ENCODE measurements at regions not wholly inside any gene's neighbourhood (a gene's known extent, or its start where the extent isn't known, plus 50 kb on each side); places are given as distances from the start of the nearest gene placed in this dataset.

GRCh38 chr6:126185774-126186173 is 154.1 kb upstream of the CENPW start:
- Histone ChIP-seq H3K27me3 (ENCODE audit: control insufficient read depth in 4 of 4, insufficient read depth in 4 of 4, low read length in 3 of 4) (no peaks in the 10 kb centered on the region), H3K4me3 (ENCODE audit: low read depth in 1 of 3, low read length in 3 of 3) (no peak overlapping the region), H3K27ac (ENCODE audit: low read depth in 1 of 2, low read length in 2 of 2) (no peak overlapping the region), H3K4me1 (ENCODE audit: control insufficient read depth in 4 of 4, insufficient read depth in 4 of 4, low read length in 3 of 4) (peaks cover 0 to 7% (median 2%) of the 10 kb centered on the region in 4 donors), H3K9me3 (ENCODE audit: control insufficient read depth in 4 of 4, low read length in 3 of 4) (no peaks in the 10 kb centered on the region), H3K36me3 (ENCODE audit: control insufficient read depth in 4 of 4, insufficient read depth in 3 of 4, low read depth in 1 of 4, low read length in 3 of 4) (peaks cover 0 to 3% (median 1%) of the 10 kb centered on the region in 4 donors), H3K9ac (ENCODE audit: low read depth in 1 of 2, low read length in 2 of 2) (no peak overlapping the region)
- TF ChIP-seq JUND (IDR thresholded peaks at IDR 0.05), result no peak
- no peak for TF ChIP-seq HNF4A (conservative IDR thresholded peaks at IDR 0.05)
- no peak for TF ChIP-seq ATF3 (IDR thresholded peaks at IDR 0.05)
- TF ChIP-seq GABPA (IDR thresholded peaks at IDR 0.05 in 1 of 2, conservative IDR thresholded peaks at IDR 0.05 in 1 of 2), result no peak
- TF ChIP-seq HNF4G (IDR thresholded peaks at IDR 0.05), result no peak
- TF ChIP-seq MAX (IDR thresholded peaks at IDR 0.05), result no peak
- TF ChIP-seq RAD21 (IDR thresholded peaks at IDR 0.05), result no peak
- no peak for TF ChIP-seq NR2F2 (IDR thresholded peaks at IDR 0.05)
- TF ChIP-seq RXRA (IDR thresholded peaks at IDR 0.05), result no peak
- no peak for TF ChIP-seq EGR1 (IDR thresholded peaks at IDR 0.05; ENCODE audit: low read depth in 2 of 2)
- TF ChIP-seq FOXA1 (IDR thresholded peaks at IDR 0.05), result no peak
- DNase-seq (ENCODE audit: low spot score), result no peak
- 98% methylated on average over 1 of the region's 1 CpG for WGBS

- H3K36me3 ChIP-seq (ENCODE audit: control insufficient read depth in 4 of 4, insufficient read depth in 3 of 4, low read depth in 1 of 4, low read length in 3 of 4), result peaks cover 0 to 3% (median under 1%) of the 10 kb centered on the region in 4 donors
- H3K9ac ChIP-seq (ENCODE audit: low read depth in 1 of 2, low read length in 2 of 2), result no peak overlapping the region
- peaks cover 0 to 1% (median under 1%) of the 10 kb centered on the region in 4 donors for H3K4me1 ChIP-seq (ENCODE audit: control insufficient read depth in 4 of 4, insufficient read depth in 4 of 4, low read length in 3 of 4)
- TF ChIP-seq HNF4G (IDR thresholded peaks at IDR 0.05), result no peak
- no peak for TF ChIP-seq JUND (IDR thresholded peaks at IDR 0.05)
- TF ChIP-seq GABPA (IDR thresholded peaks at IDR 0.05 in 1 of 2, conservative IDR thresholded peaks at IDR 0.05 in 1 of 2), result no peak
- TF ChIP-seq RAD21 (IDR thresholded peaks at IDR 0.05), result no peak
- no peak for TF ChIP-seq FOXA1 (IDR thresholded peaks at IDR 0.05)
- TF ChIP-seq TAF1 (conservative IDR thresholded peaks at IDR 0.05), result no peak
- TF ChIP-seq NR2F2 (IDR thresholded peaks at IDR 0.05), result no peak
- no peak for TF ChIP-seq EGR1 (IDR thresholded peaks at IDR 0.05; ENCODE audit: low read depth in 2 of 2)
- TF ChIP-seq FOXA2 (IDR thresholded peaks at IDR 0.05), result no peak
- no peak for TF ChIP-seq ATF3 (IDR thresholded peaks at IDR 0.05)
- no peak for TF ChIP-seq YY1 (IDR thresholded peaks at IDR 0.05)
- TF ChIP-seq RXRA (IDR thresholded peaks at IDR 0.05), result no peak
- TF ChIP-seq REST (IDR thresholded peaks at IDR 0.05), result no peak
- no peak for TF ChIP-seq ZBTB33 (IDR thresholded peaks at IDR 0.05)
- TF ChIP-seq HNF4A (conservative IDR thresholded peaks at IDR 0.05), result no peak
- TF ChIP-seq SP1 (IDR thresholded peaks at IDR 0.05), result no peak
- TF ChIP-seq MAX (IDR thresholded peaks at IDR 0.05), result no peak
- no peak for TF ChIP-seq CTCF (IDR thresholded peaks at IDR 0.05; ENCODE audit: low read depth, low read length, missing input control)
- 92% methylated on average over 1 of the region's 1 CpG for WGBS
- no peaks in the 10 kb centered on the region for H3K9me3 ChIP-seq (ENCODE audit: control insufficient read depth in 4 of 4, low read length in 3 of 4)
- DNase-seq (ENCODE audit: low spot score), result no peak
- H3K27me3 ChIP-seq (ENCODE audit: control insufficient read depth in 4 of 4, insufficient read depth in 4 of 4, low read length in 3 of 4), result no peaks in the 10 kb centered on the region
- no peak overlapping the region for H3K4me3 ChIP-seq (ENCODE audit: low read depth in 1 of 3, low read length in 3 of 3)
- H3K27ac ChIP-seq (ENCODE audit: low read depth in 1 of 2, low read length in 2 of 2), result no peak overlapping the region
Measured at GRCh38 chr6:126188279-126188909, 151.5 kb upstream of the CENPW start.
